Stimulated activated CD4-positive, alpha-beta T cell treated with anti-CD3 and anti-CD28 coated beads, Interleukin-4, amount 100 ng/mL, for 48 hours (primary cell): ENCODE measurements at regions not wholly inside any gene's neighbourhood (a gene's known extent, or its start where the extent isn't known, plus 50 kb on each side); places are given as distances from the start of the nearest gene placed in this dataset.
"Not testable (repeated sequence)": the region's sequence is repeated elsewhere in the genome, so short reads cannot be mapped to it uniquely, and the experiment has no call there.

Experiments used
- DNase-seq, 2 donors: peaks; one replicate each; pipeline ENCODE4 v3.0.0-alpha.2; 2020; ENCODE audit warnings: low read depth in 2 of 2

- no peak for DNase-seq
Measured at GRCh38 chr2:39573276-39573675, 92.4 kb upstream of the TMEM178A start.

DNA sequence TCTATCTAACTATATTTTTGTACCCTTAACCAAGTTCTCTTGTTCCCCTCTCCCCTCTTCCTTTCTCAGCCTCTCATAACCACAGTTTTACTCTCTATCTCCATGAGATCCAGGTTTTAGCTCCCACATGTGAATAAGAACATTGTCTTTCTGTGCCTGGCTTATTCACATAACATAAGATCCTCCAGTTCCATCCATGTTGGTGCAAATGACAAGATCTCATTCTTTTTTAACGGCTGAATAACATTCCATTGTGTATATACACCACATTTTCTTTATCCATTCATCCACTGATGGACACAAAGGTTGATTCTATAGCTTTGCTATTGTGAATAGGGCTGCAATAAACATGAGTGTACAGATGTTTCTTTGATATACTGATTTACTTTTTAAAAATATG is 83.9 kb upstream of the TMEM178A start:
- no peak for DNase-seq

DNA sequence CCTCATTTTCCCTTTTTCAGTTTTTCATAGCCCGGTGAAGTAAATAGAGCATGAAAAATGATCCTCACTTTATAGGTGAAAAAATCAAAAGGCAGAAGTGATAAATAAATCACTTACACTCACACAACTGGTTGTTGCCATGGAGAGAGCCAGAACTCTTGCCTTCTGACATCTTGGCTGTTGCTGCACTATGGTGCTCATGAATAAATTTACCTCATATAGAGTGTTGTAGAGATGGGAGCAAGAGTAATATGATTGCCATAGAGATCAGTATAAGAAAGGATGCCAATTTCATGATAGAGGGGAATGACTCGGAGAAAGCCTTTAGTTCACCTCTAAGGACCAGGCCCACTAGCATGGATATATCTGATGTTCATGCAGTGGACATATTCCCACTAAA is 82.5 kb upstream of the TMEM178A start:
- DNase-seq, result no peak

DNA sequence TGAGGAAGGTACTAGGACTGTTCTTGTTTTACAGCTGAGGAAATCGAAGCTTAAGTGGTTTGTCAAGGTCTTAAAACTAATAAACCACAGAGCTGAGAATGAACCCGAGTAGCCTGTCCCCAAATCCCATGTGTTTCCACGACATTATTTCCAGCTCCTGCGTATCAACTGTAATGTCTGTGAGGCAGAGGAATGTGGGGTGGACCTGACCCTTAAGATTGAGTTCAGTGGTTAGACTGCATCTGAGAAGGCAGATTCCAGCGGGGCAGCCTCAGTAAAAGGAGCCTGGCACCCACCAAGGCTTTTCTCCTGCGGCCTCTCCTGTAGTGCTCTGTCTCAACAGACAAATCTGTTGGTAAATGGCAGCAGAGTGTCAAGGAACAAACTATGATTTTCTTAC is 81.9 kb upstream of the TMEM178A start:
- no peak for DNase-seq

GRCh38 chr2:39584283-39584965 is 81.3 kb upstream of the TMEM178A start:
- no peak for DNase-seq

DNA sequence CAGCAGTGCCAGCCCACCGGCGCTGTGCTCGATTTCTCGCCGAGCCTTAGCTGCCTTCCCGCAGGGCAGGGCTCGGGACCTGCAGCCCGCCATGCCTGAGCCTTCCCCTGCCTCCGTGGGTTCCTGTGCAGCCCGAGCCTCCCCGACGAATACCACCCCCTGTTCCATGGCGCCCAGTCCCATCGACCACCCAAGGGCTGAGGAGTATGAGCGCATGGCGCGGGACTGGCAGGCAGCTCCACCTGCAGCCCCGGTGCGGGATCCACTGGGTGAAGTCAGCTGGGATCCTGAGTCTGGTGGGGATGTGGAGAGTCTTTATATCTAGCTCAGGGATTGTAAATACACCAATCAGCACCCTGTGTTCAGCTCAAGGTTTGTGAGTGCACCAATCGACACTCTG is 80.2 kb upstream of the TMEM178A start:
- not testable (repeated sequence) for DNase-seq

DNA sequence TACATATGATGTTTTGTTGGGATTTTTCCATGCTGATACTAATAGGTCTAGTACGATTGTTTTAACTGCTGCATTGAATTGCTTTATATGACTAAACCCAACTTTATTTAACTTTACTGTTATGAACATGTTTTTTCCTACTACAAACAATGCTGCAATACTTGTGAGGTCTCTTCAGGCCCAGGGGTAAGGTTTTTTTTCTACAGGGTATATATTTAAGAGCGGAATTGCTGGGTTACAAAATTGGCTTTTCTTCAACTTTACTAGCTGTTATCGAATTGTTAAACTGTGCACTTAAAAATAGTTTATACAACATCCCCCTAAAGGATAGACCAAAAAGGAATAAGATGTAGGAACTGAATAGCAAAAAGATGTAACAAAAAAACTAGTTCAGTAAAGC is 78.5 kb upstream of the TMEM178A start:
- no peak for DNase-seq

GRCh38 chr2:39587641-39588040 is 78.1 kb upstream of the TMEM178A start:
- no peak for DNase-seq

GRCh38 chr2:39593439-39594393 is 72.0 kb upstream of the TMEM178A start:
- no peak for DNase-seq

GRCh38 chr2:39595116-39595515 is 70.6 kb upstream of the TMEM178A start:
- no peak for DNase-seq

GRCh38 chr2:39597314-39597713 is 68.4 kb upstream of the TMEM178A start:
- DNase-seq, result no peak

DNA sequence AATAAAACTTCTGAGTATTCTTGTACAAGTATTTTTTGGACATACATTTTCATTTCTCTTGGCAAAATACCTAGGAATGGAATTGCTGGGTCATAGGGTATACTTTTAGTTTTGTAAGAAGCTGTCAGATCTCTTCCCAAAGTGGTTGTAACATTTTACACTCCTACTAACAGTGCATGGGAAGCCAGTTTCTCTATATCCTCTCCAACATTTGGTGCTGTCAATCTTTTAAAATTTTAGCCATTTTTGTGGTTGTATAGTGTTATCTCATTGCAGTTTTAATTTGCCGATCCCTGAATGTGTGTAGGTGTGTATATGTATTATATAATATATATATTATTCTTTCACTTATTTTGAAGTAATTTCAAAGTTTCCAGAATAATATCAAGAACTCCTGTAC is 63.1 kb upstream of the TMEM178A start:
- DNase-seq, result no peak

- DNase-seq, result no peak
Measured at GRCh38 chr2:39603436-39603835, 62.3 kb upstream of the TMEM178A start.

DNA sequence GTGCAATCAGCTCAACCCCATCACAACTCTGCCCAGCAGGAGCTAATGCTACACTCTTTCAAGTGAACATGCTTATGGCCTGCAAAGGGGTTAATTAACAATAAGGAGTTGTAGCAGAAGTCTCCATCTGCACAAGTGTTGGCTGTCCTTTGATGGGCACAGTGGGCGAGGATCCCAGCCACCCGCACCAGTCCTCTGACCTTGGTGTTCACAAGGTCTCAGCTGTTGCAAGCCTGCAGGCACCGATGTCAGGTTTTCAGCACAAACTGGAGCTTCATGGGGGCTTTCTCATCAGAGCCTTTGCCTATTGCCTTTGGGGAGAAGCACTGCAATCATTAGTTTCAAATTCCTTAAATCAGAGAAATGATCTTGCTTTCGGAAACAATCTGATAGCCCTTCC is 60.9 kb upstream of the TMEM178A start:
- DNase-seq, result no peak

DNA sequence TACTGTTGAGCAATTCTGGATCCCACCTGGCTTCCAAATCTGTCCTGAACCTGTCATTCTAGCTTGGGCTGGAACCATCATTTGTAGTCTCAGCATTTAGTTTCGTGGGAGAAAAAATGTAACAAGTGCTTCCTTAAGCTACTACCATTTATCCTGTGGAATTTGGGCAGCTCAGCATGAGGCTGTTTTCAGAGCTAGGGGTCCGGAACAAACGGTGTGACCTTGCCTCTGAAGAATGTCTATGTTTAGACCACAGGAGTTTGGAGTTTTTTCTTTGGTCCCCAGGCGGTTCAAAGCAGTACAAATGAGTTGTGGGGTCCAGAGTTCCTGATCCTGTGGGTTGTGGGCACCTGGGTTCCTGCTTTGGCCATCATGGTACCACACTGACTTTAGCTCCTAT is 59.1 kb upstream of the TMEM178A start:
- no peak for DNase-seq

DNA sequence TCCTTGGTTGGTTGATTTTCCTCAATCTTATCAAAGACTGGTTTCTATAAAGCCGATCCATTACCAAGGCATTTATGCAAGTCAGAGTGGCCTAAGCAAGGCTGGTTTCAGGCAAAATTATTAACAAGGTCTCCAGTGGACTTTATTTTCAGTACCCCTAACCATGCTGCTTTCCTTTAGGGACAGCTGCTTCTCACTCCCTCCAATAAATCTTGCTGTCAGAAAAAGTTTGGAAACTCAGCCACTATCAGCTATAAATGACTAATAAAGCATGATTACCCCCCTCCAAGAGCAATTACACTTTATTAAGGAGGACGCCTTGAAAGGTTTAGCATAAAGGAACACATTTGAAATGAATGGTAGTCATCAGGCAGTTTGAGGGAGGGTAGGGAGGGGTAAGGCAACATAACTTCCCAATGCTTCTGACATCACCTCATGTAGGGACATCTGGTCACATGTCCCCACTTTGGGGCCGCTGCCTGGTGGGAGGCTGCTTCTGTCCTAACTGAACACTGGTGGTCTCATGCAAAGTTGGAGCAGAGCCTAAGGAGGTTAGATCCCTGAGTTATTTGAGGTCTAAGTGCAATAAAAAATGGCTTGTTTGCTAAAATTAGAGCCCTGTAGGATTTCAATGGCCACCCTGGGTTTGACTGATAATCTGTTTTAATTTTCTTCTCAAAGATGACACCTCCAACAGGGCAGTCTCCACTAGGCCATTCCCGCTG is 58.0 kb upstream of the TMEM178A start:
- DNase-seq, result no peak

DNA sequence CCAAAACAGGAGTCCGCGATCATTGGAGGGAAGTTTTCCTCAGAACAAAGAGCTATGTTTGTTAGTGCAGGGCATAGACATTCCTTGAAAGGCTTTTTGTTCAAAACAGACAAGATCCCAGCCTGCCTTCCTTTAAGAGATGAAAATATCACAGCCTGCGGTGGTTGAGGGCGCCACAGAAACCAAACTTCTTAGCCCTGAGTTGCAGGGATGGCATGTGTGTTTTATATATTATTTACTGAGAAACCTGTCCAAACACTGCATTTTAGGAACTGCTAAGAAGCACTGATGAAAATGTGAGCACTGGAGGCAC is 57.5 kb upstream of the TMEM178A start:
- no peak for DNase-seq

DNA sequence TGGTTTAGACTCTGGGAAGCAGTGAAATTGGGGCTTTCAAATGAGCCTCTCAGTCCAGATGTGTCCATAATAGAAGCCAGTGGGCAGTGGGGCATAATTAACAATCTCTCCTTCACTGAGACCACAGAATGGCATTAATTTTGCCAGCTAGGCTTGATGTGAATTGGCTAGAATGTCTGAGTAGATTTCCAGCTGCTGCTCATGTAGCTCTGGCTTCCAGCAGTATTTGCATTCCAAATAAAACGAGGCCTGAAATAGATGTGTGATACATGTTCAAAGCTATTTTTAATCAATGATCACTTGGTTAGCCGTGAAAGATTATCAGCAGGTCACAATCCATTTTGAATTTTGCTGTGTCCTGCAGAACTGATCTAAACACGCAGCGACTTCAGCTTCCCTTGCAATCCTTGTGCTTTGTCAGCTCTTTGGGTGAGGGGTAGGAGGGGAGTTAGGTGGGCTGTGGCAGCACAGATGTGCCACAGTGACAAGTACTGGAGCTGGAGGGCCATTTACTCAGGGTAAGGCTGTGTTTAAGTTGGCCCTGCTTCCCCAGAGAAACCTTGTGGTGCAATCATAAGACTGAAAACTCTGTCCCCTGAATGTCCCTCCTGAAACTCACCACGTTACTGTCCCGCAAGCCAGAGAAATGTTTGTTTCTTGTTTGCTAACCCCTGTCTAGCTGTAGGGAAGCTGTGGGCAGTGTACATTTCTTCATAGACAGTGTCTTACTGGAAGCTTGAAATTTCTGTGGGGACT is 56.9 kb upstream of the TMEM178A start:
- DNase-seq, result no peak

GRCh38 chr2:39609917-39610316 is 55.8 kb upstream of the TMEM178A start:
- DNase-seq, result no peak

GRCh38 chr2:39615675-39616074 is 50.0 kb upstream of the TMEM178A start:
- DNase-seq, result no peak
